RCC 7860 (cell line): ENCODE measurements at regions not wholly inside any gene's neighbourhood (a gene's known extent, or its start where the extent isn't known, plus 50 kb on each side); places are given as distances from the start of the nearest gene placed in this dataset.
"Not testable (repeated sequence)": the region's sequence is repeated elsewhere in the genome, so short reads cannot be mapped to it uniquely, and the experiment has no call there.

Experiments used
- DNase-seq: peaks from one replicate; pipeline ENCODE4 v3.0.0-alpha.2; 2015; ENCODE audit warnings: low spot score
- FAIRE-seq: peaks from 2 replicates; lab custom pipeline; 2012; peaks lifted over from hg19 to GRCh38; lab: Jason Lieb, UNC

DNA sequence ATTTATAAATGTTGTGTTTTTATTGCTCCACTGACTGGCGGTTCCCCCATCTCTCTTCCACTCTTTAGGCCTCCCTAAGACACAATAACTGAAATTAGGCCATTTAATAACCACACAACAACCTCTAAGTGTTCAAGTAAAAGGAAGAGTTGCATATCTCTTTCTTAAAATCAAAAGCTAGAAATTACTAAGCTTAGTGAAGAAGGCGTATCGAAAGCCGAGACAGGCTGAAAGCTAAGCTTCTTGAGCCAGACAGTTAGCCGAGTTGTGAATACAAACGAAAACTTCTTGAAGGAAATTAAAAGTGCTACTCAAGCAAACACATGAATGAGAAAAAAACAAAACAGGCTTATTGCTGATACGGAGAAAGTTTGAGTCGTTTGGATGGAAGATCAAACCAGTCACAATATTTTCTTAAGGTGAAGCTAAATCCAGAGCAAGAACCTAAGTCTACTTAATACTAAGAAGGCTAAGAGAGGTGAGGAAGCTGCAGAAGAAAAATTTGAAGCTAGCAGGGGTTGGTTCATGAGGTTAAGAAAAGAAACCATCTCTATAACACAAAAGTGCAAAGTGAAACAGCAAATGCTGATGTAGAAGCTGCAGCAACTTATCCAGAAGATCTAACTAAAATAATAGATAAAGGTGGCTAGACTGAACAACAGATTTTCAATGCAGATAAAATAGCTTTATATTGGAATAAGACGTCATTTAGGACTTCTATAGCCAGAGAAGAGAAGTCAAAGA lies 194.0 kb upstream of the TTC29 start:
- FAIRE-seq (no peak), DNase-seq (no peak)

DNA sequence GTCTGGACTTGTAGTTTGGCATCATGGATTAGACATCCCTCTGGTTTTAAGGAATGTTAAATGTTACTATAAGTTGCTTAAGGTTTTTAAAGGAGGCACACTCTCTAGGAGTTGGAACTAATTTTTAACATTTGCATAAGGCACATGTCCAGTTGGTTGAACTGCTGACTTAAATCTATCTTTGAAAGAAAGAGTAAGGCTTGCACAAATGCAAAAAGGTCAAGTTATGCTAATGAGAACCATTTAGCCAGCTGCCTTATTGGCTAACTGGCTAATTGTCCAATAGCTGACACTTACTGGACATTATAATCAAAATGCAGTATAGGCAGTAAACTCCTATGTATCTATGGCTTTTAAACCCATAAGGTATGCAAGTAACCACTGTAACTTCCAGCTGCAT lies 206.1 kb upstream of the TTC29 start:
- DNase-seq = no peak
- FAIRE-seq = no peak

DNA sequence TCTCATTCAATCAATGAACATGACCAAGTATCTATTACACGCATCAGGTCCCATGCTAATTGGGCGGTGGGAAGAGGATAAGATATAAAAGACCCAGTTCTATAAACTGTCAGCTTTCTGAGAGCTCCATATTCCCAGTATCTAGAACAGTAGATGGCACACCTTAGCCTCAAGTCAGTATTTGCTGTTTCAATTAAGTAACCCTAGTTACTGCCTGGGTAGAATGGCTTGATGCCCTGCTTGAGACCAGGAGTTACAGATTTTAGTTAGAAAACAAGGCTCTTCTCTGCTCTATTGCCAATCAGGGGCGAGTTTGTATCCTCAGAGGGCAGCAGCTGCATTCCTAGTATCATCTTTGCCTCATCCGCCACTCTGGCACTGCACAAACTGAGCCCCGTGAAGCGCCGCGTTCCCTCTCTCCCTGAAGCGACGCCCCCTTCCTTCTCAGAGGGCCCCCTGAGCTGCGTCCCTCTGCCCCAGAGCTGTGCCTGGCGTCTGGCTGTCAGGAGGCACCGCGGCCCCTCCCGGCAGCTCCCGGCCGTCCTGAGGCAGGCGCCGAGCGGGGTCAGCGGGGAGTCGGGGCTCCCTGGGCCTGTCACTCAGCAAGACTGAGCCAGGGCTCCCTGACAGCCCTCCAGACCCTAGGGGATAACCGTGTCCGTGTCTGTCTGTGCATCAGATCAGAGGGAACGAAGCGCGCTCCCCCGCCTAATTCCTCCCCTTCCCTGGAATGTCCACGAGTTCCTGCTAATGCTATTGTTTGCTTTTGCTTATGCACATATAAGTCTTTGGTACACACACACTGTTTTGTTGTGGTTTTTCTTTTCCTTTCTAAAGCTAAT lies 212.4 kb upstream of the TTC29 start:
- no peak for FAIRE-seq

DNA sequence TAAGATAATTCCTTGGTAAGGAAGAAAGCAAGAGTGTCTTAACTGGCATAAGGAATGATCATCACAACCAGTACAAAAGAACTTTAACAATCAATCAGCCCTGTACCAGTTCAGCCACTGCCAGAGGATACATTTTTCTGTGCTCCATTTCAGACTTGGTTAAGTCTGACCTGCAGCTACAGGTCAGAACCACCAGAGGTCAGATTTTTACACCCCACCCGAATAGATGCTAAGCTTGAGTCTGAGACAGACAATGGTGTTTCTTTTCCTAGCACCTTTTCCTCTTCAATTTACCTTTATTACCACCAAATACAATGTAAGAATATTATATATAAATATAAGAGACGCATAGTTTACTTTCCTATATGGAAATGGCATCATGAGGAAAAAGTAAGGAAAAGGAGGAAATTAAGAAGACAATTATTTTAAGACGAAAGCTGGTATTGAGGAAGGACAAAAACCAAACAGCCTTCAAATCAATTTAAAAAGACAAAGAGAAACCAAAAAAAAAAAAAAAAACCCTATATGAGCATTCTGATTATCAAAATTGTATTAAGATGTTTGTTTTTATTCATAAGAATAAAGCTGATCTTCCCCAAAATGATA lies 215.3 kb upstream of the TTC29 start:
- peak; percentile 10 for DNase-seq
- no peak for FAIRE-seq

More for the DNA sequence above, 212.4 kb upstream of the TTC29 start:
- DNase-seq = no peak

DNA sequence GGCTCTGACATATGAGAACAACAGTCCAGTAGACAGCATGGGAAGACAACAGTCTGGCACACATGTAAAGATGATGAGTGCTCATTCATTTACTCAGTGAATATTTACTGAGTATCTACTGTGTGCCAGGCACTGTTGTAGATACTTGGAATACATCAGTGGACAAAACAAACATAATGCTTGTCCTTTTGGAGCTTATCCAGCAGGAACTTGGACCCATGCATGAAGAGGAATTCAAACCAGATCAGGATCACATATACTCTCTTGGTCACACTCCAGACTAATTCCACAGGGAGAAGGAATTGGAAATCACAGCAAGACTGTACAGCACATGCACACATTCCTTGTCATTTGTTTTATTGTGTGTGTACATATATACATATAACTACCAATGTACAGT lies 217.6 kb upstream of the TTC29 start:
- DNase-seq = no peak
- no peak for FAIRE-seq

DNA sequence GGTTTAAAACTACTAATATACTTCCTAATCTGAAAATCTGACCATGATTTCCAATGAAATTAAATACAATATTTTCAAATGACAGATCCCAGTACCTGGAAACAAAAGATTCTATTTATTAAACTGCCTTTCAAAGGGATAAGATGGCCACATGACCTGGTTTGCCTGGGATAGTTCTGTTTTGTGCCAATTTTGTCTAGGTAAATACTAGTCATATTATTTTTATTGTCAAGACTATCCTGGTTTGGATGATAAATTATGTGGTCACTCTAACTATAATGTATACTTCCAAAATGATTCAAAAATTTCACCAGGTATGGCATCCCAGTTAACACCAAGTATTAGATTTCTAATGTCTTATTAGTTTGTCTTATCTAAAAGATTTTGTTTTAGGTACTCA lies 222.5 kb upstream of the TTC29 start:
- DNase-seq, FAIRE-seq: not testable (repeated sequence)

DNA sequence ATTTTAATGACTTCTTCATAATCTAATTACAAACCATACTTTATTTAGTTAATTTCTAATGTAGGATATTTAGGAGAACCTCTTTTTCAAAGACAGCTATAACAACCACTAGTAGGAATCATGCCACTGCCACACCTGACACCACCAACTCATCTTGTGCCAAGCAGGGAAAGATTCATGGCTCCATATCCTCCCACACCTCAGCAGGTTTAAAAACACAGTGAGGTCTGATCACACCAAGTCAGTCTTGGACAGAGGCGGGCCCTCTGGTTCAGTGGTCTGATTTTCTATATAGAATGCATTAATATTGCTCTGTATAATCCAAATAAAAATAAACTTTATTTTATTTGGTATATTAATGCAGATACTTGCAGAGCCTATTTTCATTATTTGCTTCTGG lies 227.7 kb upstream of the TTC29 start:
- FAIRE-seq = no peak
- no peak for DNase-seq

DNA sequence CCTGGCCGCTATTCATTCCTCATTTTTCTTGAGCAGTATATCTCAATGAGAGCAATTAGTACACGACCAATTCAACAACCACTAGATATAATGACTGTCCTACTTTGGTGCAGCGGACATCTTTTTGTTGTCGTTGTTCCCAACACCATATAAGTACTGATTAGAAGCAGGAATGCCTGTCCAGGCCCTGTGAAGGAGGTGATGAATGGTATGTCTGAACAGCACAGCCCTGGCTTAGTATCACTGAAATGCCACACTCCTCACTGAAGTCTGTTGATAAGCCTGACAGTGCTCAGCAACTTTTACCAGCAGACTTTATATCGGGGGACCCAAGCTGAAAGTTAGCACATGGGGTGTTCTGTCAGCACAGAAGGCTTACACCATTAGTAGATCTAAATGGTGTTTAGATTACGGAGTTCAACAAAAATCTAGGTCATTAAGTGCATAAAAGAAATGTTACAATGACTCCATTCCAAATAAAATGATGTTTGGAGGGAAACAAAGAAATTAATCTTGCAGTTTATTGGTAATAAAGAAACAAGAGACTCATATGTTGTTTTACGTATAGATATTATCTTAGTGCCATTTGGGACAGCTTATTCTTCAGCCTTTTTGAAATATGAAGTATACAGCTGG lies 228.3 kb upstream of the TTC29 start:
- FAIRE-seq (no peak), DNase-seq (no peak)

DNA sequence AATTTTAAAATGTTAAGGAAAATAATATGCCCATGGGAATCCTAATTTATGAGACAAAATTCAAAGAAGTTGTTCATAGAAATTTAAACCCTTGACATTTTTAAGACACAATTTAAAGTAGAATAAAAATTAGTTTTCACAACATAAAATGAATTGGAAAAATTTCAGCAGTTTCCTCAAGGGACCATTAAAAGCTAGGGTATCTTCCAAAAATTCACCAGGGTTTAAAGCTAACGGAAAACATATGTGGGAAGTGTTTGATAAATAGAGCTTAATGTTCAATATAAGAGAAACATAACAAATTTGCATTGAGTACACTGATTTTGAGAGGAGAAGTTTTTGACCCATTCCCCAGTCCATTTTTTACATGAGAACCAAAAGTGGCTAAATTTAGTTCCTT lies 228.9 kb upstream of the TTC29 start:
- no peak for FAIRE-seq

DNA sequence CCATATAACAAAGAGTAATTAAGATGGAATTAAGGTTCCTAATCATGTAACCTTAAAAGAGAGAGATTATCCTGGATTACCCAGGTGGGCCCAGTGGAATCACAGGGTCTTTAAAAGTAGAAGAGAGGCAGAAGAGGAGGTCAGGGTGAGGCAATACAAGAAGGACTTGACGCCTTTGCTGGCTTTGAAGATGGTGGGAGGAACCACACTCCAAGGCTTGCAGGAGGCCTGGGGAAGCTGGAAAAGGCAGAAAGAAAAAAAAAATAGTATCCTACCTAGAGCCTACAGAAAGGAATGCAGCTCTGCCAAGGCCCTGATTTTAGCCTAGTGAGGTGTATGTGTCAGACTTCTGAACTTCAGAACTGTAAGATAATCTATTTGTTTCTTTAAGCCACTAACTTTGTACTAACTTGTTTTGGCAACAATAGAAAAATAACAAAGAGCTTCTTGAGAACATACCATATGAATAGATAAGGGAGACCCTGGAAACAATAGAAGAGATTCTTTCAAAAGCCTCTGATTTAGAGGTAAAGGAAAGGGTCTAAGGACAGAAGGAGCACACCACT lies 229.9 kb upstream of the TTC29 start:
- DNase-seq = no peak
- FAIRE-seq = no peak

More for the DNA sequence above, 228.9 kb upstream of the TTC29 start:
- DNase-seq = no peak

DNA sequence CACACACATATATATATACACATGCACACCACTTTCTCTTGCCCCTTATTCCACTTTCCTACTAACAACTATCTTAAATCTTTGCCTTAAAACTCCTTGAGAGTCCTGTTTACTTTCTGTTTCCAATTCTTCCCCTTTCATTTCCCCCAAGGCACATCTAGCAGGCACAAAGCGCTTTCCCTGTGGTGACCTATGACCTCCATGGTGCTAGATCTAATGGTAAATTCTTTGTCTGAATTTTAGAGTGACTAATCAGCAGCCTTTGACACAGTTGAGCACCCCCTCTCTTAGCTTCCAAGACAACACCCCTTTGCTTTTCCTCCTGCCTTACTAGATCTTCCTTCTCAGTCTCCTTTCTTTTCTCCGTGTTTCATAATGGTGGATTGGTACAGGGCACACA lies 236.4 kb upstream of the TTC29 start:
- no peak for FAIRE-seq

DNA sequence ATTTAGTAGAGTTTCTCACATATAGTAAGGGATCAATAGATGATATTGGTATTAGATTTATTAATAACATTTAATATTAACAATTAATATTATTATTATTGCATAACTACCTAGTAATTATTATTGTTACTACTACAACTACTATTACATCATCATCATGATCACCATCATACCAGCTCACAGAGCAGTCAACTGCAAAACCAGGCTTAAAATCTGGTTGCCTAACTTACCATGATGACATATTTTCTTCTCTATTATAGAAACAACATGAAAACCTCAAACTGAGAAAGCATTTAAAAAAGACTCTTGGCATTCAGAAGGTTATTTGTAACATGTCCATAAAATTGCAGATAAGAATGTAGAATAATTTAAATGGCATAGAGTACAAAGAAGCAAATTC lies 247.0 kb upstream of the TTC29 start:
- FAIRE-seq = no peak
- DNase-seq = no peak

More for the DNA sequence above, 236.4 kb upstream of the TTC29 start:
- DNase-seq = no peak

DNA sequence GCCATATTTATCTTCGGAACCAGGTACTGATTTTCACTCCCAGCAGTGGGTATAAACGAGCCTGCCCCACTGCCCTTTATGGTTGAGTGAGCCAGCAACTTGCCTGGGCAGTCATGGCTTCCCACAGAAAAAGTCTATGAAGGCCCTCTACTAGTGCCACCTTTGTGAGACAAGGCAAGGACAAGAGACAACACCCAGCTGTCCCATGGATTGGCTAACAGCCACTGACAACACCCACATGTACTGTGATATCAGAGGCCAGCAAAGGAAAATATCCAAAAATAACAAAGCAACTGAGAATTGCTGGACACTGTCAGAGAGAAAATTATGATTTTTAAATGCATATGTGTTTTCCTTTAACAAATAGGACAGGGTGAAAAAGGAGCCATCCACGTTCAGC lies 248.4 kb upstream of the TTC29 start:
- FAIRE-seq (no peak), DNase-seq (no peak)

DNA sequence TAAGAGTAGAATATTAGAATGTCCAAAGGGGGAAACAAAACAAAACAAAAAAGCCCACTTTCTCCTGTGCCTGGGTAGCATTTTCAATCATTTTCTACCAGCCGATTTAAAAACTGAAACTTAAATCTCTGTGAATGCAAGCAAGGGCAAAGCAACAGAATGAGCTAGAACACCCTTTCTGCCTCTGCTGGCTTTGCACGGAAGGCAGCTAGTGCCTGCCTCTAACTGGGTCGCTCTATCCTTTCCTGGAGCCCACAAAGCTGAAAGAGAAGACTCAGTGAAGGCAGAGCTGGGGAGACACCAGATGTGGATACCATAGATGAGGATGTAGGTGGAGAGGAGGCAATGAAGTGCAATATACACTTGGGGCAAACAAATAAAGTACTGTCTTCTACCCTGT lies 248.9 kb upstream of the TTC29 start:
- FAIRE-seq = no peak
- DNase-seq = no peak

DNA sequence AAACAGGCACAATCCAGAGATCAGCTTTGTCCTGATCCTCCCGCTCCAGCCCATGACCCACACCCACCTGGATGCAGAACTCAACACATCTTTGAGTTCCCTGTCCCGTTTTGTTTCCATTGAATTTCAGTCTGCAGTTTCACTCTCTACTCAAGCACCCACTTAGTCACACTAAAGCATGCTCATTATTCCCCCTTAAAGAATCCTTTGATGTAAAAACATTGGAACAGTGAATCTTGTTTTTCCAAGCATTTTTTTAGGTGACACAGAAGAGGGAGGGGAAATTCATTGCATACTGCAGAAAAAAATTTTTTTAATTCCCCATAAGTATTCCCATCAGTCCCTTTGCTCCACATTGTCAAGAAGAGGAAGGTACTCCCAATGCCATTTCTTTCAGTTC lies 249.7 kb upstream of the TTC29 start:
- no peak for DNase-seq
- no peak for FAIRE-seq

DNA sequence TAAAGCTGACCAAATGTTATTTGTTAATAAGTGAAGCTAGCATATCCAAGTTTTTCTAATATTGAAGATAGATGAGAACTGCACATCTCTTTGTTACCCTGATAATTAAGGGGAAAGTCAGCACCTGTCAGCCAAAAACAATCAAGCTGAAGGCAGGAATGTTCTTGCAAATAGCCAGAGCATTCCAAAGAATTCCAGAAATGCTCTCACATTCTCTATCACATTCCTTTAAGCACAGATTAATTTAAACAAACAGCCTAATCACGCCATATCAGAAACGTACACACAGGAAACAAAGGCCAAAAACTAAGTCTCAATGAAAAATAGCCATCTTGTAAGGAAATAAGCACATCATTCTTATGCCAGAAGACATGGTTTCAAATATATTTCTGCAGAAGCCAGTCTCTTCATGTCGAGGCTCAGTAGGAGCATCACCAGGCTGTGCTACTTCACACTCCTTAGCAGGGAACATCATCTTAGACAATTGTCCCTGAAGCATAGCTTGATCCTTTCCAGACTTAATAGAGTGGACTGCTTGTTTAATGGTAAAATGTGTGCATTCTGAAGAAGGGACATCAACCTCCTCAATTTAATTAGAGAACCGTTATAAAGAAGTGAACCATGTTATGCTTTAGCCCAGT lies 252.9 kb upstream of the TTC29 start:
- FAIRE-seq (no peak), DNase-seq (no peak)

DNA sequence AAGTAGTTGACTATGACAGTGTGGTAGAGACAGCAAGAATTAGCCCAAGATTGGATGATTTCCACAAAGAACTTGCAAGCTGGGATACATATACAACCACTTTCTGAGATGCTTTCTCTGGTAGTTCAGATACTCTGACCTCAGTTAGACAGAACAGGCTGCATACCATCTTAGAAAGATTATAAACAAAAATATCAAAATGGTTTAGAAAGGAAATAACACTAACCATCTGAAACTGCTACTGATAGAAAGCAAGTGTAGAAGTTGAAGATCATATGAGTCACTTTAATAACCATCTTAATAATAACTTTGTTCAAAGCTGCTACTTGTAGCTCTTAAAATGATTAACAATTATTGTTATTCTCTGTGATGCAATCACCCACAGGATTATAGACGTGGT lies 255.4 kb upstream of the TTC29 start:
- DNase-seq (no peak), FAIRE-seq (no peak)

DNA sequence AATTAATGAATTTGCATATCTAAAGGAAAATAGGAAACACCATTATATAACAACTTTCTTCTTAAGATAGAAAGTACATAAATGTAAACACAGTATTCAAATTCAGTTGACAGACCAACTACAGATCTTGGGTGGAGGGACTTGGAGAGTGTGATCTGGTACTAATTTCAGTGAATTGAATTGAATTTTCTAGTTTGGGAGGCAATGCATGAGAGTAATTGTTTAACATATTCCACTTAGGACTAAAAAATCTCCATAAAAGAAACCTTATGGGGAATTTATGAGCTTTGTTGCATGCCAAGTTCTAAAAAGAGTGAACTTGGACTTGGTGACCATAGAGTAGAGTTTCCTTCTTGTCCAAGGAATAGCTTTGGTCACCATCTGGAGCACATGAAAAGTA lies 261.1 kb upstream of the TTC29 start:
- no peak for FAIRE-seq
- DNase-seq = no peak

DNA sequence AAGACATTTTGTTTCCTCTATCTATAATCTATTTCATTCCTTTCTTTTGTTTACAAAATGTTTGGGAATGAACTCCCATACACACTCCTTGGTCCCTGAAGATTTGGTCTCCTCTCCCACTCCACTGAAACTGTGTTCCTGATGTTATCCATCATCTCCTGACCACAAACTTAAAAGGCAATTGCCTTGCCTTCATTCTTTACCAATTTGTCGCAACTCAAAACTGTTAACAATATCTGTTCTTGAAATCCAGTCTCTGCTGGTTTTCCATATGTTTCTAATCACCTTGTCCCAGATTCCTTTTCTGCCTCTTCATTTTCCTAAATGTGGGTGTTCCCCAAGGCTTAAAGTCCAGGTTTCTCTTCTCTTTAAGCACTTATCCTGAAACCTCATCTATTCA lies 262.2 kb upstream of the TTC29 start:
- FAIRE-seq (no peak), DNase-seq (no peak)

DNA sequence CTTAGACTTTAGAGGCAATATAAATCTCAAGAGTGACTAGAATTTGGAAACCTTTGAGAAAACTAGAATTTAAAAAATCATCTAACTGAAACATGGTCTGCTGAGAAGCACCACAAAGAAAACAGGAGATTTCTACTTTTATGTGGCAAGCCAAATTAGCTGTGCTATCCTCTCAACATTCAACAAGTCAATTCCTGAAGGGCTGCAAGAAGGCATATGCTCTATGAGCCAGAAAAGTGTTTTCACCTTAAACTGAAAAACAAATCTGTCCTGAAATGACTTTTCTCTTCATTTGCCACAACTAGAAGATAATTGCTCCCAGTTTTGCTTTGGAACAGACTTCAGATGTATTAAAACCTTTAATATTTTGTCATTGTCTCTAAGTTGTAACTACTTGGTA lies 263.2 kb upstream of the EDNRA start:
- FAIRE-seq = no peak
- DNase-seq = no peak

DNA sequence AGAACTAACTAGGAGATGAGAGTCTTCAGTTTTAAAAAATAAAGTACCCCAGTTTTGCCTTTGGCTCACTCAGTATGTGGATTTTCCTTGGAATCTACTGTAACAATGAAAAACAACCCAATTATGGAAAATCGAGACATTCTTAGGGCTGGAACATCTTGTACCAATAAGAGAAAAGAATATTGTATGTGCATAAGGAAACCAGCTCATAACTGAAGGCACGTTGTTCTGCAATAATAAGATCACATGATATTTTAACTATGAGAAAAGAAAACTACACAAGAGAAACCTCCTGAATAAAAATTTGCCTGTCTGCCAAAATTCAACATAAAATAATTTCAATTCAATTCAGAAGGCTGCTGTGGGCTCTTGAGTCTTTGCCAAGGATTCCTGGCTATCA lies 261.8 kb upstream of the EDNRA start:
- no peak for FAIRE-seq
- no peak for DNase-seq
